Right lobe of liver (tissue), 4 donors: ENCODE measurements at regions not wholly inside any gene's neighbourhood (a gene's known extent, or its start where the extent isn't known, plus 50 kb on each side); places are given as distances from the start of the nearest gene placed in this dataset.

Experiments used
- POLR2A ChIP-seq: fragments of 450-650 bp; IDR thresholded peaks from one replicate; pipeline ENCODE4 v1.6.1; 2017; ENCODE audit warnings: antibody characterized with exemption, mild to moderate bottlenecking
- TF ChIP-seq, protein P1 (sequence below), 4 donors: fragments of 200-600 bp in 3 of 4; fragments of 450-650 bp in 1 of 4; IDR thresholded peaks; one replicate each; pipeline versions ENCODE4 v1.5.1 to v1.8.0; 2016 to 2022; ENCODE audit warnings: antibody characterized with exemption in 4 of 4, mild to moderate bottlenecking in 2 of 4
- donor health status: DM: no; HTN: no; CAD: no.
- donor health status: DM: no; HTN: no; CAD: no.
- donor health status: DM: no; HTN: yes; CAD: no.

DNA sequence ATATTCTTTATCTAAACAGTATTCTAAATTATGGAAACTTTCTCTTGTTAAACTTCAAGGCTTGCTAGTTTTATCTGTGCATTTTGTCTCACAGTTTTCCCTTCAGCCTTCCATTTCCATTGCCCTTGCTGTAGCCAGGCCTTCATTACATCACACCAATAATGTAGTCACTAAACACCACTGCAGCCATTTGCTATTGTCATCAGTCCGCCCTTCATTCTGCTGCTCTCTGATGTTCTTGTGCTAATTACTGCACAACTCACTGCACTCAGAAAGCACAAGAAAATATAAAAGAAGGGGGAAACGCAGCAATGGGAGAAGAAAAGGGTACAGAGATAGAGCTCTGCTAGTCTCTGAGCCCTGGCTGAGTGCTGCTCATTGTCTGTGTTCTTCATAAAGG is 239.6 kb upstream of the FSTL5 start:
- TF ChIP-seq POLR2A, result no peak
- TF ChIP-seq, protein P1, sequence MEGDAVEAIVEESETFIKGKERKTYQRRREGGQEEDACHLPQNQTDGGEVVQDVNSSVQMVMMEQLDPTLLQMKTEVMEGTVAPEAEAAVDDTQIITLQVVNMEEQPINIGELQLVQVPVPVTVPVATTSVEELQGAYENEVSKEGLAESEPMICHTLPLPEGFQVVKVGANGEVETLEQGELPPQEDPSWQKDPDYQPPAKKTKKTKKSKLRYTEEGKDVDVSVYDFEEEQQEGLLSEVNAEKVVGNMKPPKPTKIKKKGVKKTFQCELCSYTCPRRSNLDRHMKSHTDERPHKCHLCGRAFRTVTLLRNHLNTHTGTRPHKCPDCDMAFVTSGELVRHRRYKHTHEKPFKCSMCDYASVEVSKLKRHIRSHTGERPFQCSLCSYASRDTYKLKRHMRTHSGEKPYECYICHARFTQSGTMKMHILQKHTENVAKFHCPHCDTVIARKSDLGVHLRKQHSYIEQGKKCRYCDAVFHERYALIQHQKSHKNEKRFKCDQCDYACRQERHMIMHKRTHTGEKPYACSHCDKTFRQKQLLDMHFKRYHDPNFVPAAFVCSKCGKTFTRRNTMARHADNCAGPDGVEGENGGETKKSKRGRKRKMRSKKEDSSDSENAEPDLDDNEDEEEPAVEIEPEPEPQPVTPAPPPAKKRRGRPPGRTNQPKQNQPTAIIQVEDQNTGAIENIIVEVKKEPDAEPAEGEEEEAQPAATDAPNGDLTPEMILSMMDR (IDR thresholded peaks at IDR 0.05), result no peak
